Gastrocnemius medialis (tissue), 4 donors: ENCODE measurements at regions not wholly inside any gene's neighbourhood (a gene's known extent, or its start where the extent isn't known, plus 50 kb on each side); places are given as distances from the start of the nearest gene placed in this dataset.

Source experiments
- CTCF ChIP-seq, 5 experiments: fragments of 450-650 bp in 3 of 5; fragments of 200-600 bp in 2 of 5; sonication (generic) in 2 of 5; IDR thresholded peaks in 4 of 5; conservative IDR thresholded peaks in 1 of 5; 1 replicate in 4 of 5; 2 replicates in 1 of 5; pipeline ENCODE4 v1.5.1; 2016 to 2019; ENCODE audit warnings: antibody characterized with exemption in 5 of 5, mild to moderate bottlenecking in 3 of 5, moderate library complexity in 3 of 5
- POLR2A ChIP-seq, 2 donors: fragments of 450-650 bp; IDR thresholded peaks; one replicate each; pipeline ENCODE4 v1.6.1; 2017; ENCODE audit warnings: antibody characterized with exemption in 2 of 2, mild to moderate bottlenecking in 2 of 2, moderate library complexity in 2 of 2

DNA sequence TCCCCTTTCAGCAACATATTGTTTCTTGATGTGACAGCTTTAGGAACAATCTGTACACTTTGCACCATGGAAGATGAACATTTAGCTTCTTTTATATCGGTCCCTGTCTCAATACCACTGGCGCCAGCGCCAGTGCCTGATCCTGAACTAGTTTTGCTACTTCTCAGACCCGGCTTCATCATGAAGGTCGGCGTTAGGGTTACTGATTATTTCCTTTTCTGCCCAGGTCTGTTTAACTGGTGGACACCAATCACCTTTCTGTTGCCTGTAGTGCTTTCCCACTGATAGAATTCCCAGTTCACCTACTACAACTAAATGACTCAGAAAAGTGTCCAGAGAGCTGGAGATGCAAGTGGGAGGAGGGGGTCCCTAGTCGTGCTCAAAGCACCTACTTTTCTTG, 99.5 kb downstream of the MYCN start:
- TF ChIP-seq CTCF (IDR thresholded peaks at IDR 0.05 in 4 of 5, conservative IDR thresholded peaks at IDR 0.05 in 1 of 5) = no peak
- no peak for TF ChIP-seq POLR2A (IDR thresholded peaks at IDR 0.05)
